GM21576 (cell line): ENCODE measurements at regions not wholly inside any gene's neighbourhood (a gene's known extent, or its start where the extent isn't known, plus 50 kb on each side); places are given as distances from the start of the nearest gene placed in this dataset.

Experiments used
- ATAC-seq: cut with Tn5 transposase; IDR thresholded peaks from one replicate; pipeline ENCODE4 v1.9.1; 2021; ENCODE audit warnings: mild to moderate bottlenecking, moderate library complexity; ENCODE audit not compliant: unreplicated experiment

GRCh38 chr10:55280696-55281095 is 479.7 kb upstream of the PCDH15 start:
- no peak for ATAC-seq

- no peak for ATAC-seq
Measured at GRCh38 chr10:55277549-55277948, 476.5 kb upstream of the PCDH15 start.

- no peak for ATAC-seq
Measured at GRCh38 chr10:55274367-55274766, 473.3 kb upstream of the PCDH15 start.

- ATAC-seq: no peak
Measured at GRCh38 chr10:55273946-55274345, 472.9 kb upstream of the PCDH15 start.

- ATAC-seq: no peak
Measured at GRCh38 chr10:55272886-55273285, 471.9 kb upstream of the PCDH15 start.

- ATAC-seq: no peak
Measured at GRCh38 chr10:55266797-55267196, 465.8 kb upstream of the PCDH15 start.

- no peak for ATAC-seq
Measured at GRCh38 chr10:55263327-55263726, 462.3 kb upstream of the PCDH15 start.

GRCh38 chr10:55242544-55242943 is 441.5 kb upstream of the PCDH15 start:
- ATAC-seq: no peak

- no peak for ATAC-seq
Measured at GRCh38 chr10:55237462-55237861, 436.4 kb upstream of the PCDH15 start.

- ATAC-seq: peak; percentile 91
Measured at GRCh38 chr10:55233505-55233904, 432.5 kb upstream of the PCDH15 start.

- no peak for ATAC-seq
Measured at GRCh38 chr10:55233090-55233489, 432.1 kb upstream of the PCDH15 start.

- no peak for ATAC-seq
Measured at GRCh38 chr10:55232553-55232952, 431.5 kb upstream of the PCDH15 start.

- no peak for ATAC-seq
Measured at GRCh38 chr10:55227967-55228366, 426.9 kb upstream of the PCDH15 start.

GRCh38 chr10:55224007-55224781 is 423.2 kb upstream of the PCDH15 start:
- no peak for ATAC-seq

GRCh38 chr10:55223352-55223751 is 422.3 kb upstream of the PCDH15 start:
- ATAC-seq: no peak

- no peak for ATAC-seq
Measured at GRCh38 chr10:55220975-55221374, 419.9 kb upstream of the PCDH15 start.

GRCh38 chr10:55215699-55216098 is 414.7 kb upstream of the PCDH15 start:
- no peak for ATAC-seq

- ATAC-seq: no peak
Measured at GRCh38 chr10:55214608-55215007, 413.6 kb upstream of the PCDH15 start.

- ATAC-seq: no peak
Measured at GRCh38 chr10:55212051-55212450, 411.0 kb upstream of the PCDH15 start.

GRCh38 chr10:55203874-55204273 is 402.8 kb upstream of the PCDH15 start:
- no peak for ATAC-seq

GRCh38 chr10:55203319-55203718 is 402.3 kb upstream of the PCDH15 start:
- no peak for ATAC-seq

GRCh38 chr10:55200020-55200419 is 399.0 kb upstream of the PCDH15 start:
- ATAC-seq: no peak

GRCh38 chr10:55191236-55191860 is 390.3 kb upstream of the PCDH15 start:
- ATAC-seq: no peak
